WTC11 (cell line): ENCODE measurements at regions not wholly inside any gene's neighbourhood (a gene's known extent, or its start where the extent isn't known, plus 50 kb on each side); places are given as distances from the start of the nearest gene placed in this dataset.

Source experiments
- ATAC-seq: fragments of 200-7000 bp; cut with Tn5 transposase; 2 replicates; pipeline ENCODE4 v1.10.0; 2021; ENCODE audit warnings: mild to moderate bottlenecking, moderate library complexity
- CTCF ChIA-PET: fragments of 300-600 bp; sonication (Branson Sonifier 250); formaldehyde crosslinking; loops from one replicate; lab custom pipeline; 2021; ENCODE audit warnings: antibody characterized with exemption; lab: Charles Lee
- POLR2A ChIA-PET: fragments of 350-600 bp; sonication (Branson Sonifier 250); formaldehyde crosslinking; loops from one replicate; lab custom pipeline; 2021; ENCODE audit warnings: antibody characterized with exemption; lab: Charles Lee
- DNase-seq: peaks from one replicate; pipeline ENCODE4 v3.0.0; 2021; ENCODE audit warnings: low spot score
- H3K27ac Mint-ChIP-seq: 2 replicates; pipeline ENCODE4 v1.8.0; 2021; ENCODE audit warnings: mixed read lengths
- H3K27me3 Mint-ChIP-seq: 2 replicates; pipeline ENCODE4 v1.8.0; 2021; ENCODE audit warnings: low read depth, mild to moderate bottlenecking, moderate library complexity, mixed read lengths
- H3K36me3 Mint-ChIP-seq: 2 replicates; pipeline ENCODE4 v1.8.0; 2021; ENCODE audit warnings: mixed read lengths
- H3K4me1 Mint-ChIP-seq: 2 replicates; pipeline ENCODE4 v1.8.0; 2022; ENCODE audit warnings: mixed read lengths
- H3K4me3 Mint-ChIP-seq: 2 replicates; pipeline ENCODE4 v1.8.0; 2021; ENCODE audit warnings: mild to moderate bottlenecking, moderate library complexity, mixed read lengths
- H3K9me3 Mint-ChIP-seq: 2 replicates; pipeline ENCODE4 v1.8.0; 2021; ENCODE audit warnings: mixed read lengths
- CBFB ChIP-seq: sonication (generic); formaldehyde crosslinking; IDR thresholded peaks from 2 replicates; pipeline ENCODE4 v1.8.1; 2022; ENCODE audit warnings: mild to moderate bottlenecking, low read depth, missing genetic modification reagents
- GTF2I ChIP-seq: fragments of 250-450 bp; sonication (Bioruptor Pico); conservative IDR thresholded peaks from 2 replicates; pipeline ENCODE4 v1.4.0; 2021; ENCODE audit warnings: mild to moderate bottlenecking
- NR1H2 ChIP-seq: sonication (generic); formaldehyde crosslinking; IDR thresholded peaks from 2 replicates; pipeline ENCODE4 v1.9.0; 2021; ENCODE audit warnings: mild to moderate bottlenecking, moderate library complexity, missing genetic modification reagents
- ZNF121 ChIP-seq: sonication (generic); formaldehyde crosslinking; IDR thresholded peaks from 2 replicates; pipeline ENCODE4 v1.8.0; 2023; ENCODE audit warnings: missing genetic modification reagents
- TF ChIP-seq, protein P1 (sequence below): sonication (generic); formaldehyde crosslinking; IDR thresholded peaks from 2 replicates; pipeline ENCODE4 v1.8.0; 2023; ENCODE audit warnings: mild to moderate bottlenecking, missing genetic modification reagents
- TF ChIP-seq, protein P2 (sequence below): sonication (generic); formaldehyde crosslinking; IDR thresholded peaks from 2 replicates; pipeline ENCODE4 v1.8.0; 2022; ENCODE audit warnings: missing genetic modification reagents
- TF ChIP-seq, protein P3 (sequence below): sonication (generic); formaldehyde crosslinking; IDR thresholded peaks from 2 replicates; pipeline ENCODE4 v1.8.1; 2023; ENCODE audit warnings: mild to moderate bottlenecking, missing genetic modification reagents, moderate library complexity
- TF ChIP-seq, protein P4 (sequence below): fragments of 250-450 bp; sonication (Bioruptor Pico); IDR thresholded peaks from 2 replicates; pipeline ENCODE4 v1.9.0; 2021; ENCODE audit warnings: mild to moderate bottlenecking
- TF ChIP-seq, protein P5 (sequence below): sonication (generic); formaldehyde crosslinking; conservative IDR thresholded peaks from 2 replicates; pipeline ENCODE4 v1.8.1; 2023; ENCODE audit warnings: mild to moderate bottlenecking, low read depth, missing genetic modification reagents, moderate library complexity

DNA sequence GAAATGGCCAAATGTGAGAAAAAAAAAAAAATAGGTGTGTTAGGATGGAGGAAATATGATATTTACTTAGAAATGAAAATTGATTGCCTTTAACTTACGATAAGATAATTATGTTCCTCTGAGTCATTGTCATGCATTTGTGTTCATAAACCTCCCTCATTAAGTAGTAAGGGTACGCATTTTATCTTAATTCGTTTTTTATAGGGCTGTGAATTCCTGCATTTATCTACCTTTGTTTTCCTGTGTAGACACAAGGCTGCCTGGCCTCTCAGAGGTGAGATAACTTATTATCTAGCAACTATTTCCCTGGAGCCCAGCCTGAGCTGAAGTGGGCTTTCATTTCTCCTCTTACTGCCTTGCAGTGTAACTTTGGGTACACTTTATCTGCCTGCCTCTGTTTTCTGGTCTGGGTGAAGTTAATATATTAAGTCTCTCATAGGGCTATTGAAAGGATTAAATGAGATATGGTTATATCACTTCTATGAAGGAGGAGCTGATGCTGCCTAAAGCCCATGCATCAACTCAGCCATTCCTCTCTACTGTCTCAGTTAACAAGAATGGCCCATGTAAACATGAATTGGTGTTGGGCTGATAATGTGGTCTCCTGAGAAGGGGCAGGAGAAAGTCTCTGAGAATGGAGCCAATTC, 103.8 kb upstream of the KLF4 start (continued):
- TF ChIP-seq, protein P1, sequence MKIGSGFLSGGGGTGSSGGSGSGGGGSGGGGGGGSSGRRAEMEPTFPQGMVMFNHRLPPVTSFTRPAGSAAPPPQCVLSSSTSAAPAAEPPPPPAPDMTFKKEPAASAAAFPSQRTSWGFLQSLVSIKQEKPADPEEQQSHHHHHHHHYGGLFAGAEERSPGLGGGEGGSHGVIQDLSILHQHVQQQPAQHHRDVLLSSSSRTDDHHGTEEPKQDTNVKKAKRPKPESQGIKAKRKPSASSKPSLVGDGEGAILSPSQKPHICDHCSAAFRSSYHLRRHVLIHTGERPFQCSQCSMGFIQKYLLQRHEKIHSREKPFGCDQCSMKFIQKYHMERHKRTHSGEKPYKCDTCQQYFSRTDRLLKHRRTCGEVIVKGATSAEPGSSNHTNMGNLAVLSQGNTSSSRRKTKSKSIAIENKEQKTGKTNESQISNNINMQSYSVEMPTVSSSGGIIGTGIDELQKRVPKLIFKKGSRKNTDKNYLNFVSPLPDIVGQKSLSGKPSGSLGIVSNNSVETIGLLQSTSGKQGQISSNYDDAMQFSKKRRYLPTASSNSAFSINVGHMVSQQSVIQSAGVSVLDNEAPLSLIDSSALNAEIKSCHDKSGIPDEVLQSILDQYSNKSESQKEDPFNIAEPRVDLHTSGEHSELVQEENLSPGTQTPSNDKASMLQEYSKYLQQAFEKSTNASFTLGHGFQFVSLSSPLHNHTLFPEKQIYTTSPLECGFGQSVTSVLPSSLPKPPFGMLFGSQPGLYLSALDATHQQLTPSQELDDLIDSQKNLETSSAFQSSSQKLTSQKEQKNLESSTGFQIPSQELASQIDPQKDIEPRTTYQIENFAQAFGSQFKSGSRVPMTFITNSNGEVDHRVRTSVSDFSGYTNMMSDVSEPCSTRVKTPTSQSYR (CRISPR knock-in tag) = no peak

DNA sequence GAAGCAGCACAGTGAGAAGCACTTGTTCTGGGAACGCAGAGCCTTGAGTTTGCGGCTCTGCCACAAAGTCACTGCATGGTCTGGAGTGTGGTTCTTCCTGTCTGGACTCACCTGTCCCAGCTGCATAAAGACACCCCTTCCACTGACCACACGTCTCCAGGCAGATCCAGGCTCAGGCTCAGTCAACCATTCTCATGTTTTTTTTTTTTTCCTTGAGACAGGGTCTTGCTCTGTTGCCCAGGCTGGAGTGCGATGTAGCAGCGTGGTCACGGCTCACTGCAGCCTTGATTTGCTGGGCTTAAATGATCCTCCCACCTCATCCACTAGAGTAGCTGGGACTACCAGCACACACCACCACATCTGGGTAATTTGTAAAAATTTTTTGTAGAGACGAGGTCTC, 102.9 kb upstream of the KLF4 start:
- CTCF ChIA-PET = no interaction called here
- Mint-ChIP-seq H3K27me3 (no peaks in the 10 kb centered on the region), H3K4me3 (no peak overlapping the region), H3K27ac (no peak overlapping the region), H3K4me1 (peaks cover 19% of the 10 kb centered on the region), H3K9me3 (no peaks in the 10 kb centered on the region), H3K36me3 (no peaks in the 10 kb centered on the region)
- no peak for TF ChIP-seq CBFB (CRISPR knock-in tag)
- TF ChIP-seq, protein P1 (CRISPR knock-in tag) = no peak
- TF ChIP-seq, protein P2, sequence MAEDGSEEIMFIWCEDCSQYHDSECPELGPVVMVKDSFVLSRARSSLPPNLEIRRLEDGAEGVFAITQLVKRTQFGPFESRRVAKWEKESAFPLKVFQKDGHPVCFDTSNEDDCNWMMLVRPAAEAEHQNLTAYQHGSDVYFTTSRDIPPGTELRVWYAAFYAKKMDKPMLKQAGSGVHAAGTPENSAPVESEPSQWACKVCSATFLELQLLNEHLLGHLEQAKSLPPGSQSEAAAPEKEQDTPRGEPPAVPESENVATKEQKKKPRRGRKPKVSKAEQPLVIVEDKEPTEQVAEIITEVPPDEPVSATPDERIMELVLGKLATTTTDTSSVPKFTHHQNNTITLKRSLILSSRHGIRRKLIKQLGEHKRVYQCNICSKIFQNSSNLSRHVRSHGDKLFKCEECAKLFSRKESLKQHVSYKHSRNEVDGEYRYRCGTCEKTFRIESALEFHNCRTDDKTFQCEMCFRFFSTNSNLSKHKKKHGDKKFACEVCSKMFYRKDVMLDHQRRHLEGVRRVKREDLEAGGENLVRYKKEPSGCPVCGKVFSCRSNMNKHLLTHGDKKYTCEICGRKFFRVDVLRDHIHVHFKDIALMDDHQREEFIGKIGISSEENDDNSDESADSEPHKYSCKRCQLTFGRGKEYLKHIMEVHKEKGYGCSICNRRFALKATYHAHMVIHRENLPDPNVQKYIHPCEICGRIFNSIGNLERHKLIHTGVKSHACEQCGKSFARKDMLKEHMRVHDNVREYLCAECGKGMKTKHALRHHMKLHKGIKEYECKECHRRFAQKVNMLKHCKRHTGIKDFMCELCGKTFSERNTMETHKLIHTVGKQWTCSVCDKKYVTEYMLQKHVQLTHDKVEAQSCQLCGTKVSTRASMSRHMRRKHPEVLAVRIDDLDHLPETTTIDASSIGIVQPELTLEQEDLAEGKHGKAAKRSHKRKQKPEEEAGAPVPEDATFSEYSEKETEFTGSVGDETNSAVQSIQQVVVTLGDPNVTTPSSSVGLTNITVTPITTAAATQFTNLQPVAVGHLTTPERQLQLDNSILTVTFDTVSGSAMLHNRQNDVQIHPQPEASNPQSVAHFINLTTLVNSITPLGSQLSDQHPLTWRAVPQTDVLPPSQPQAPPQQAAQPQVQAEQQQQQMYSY (CRISPR knock-in tag) = no peak
- no peak for TF ChIP-seq NR1H2 (CRISPR knock-in tag)
- peak; percentile 77 for TF ChIP-seq ZNF121 (CRISPR knock-in tag)
- no peak for TF ChIP-seq GTF2I
- TF ChIP-seq, protein P3, sequence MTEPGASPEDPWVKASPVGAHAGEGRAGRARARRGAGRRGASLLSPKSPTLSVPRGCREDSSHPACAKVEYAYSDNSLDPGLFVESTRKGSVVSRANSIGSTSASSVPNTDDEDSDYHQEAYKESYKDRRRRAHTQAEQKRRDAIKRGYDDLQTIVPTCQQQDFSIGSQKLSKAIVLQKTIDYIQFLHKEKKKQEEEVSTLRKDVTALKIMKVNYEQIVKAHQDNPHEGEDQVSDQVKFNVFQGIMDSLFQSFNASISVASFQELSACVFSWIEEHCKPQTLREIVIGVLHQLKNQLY (CRISPR knock-in tag) = no peak
- TF ChIP-seq, protein P4, sequence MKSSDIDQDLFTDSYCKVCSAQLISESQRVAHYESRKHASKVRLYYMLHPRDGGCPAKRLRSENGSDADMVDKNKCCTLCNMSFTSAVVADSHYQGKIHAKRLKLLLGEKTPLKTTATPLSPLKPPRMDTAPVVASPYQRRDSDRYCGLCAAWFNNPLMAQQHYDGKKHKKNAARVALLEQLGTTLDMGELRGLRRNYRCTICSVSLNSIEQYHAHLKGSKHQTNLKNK (CRISPR knock-in tag) = no peak
- POLR2A ChIA-PET = no interaction called here
- no peak for ATAC-seq
- no peak for DNase-seq

DNA sequence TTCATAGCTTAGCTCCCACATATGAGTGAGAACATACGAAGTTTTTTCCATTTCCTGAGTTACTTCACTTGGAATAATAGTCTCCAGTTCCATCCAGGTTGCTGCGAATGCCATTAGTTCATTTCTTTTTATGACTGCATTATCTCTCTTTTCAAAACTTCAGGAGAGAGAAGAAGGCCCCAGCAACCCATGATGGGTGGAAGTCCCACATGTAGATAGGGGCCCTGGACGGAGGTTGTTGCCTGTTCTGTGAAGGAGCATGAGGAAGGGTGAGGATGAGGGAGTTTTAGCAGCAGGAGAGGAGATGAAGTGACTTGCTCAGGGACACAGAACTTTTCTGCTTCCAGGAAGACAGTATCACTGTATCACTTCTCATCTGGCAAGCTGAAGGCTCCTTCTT, 102.2 kb upstream of the KLF4 start:
- TF ChIP-seq, protein P5, sequence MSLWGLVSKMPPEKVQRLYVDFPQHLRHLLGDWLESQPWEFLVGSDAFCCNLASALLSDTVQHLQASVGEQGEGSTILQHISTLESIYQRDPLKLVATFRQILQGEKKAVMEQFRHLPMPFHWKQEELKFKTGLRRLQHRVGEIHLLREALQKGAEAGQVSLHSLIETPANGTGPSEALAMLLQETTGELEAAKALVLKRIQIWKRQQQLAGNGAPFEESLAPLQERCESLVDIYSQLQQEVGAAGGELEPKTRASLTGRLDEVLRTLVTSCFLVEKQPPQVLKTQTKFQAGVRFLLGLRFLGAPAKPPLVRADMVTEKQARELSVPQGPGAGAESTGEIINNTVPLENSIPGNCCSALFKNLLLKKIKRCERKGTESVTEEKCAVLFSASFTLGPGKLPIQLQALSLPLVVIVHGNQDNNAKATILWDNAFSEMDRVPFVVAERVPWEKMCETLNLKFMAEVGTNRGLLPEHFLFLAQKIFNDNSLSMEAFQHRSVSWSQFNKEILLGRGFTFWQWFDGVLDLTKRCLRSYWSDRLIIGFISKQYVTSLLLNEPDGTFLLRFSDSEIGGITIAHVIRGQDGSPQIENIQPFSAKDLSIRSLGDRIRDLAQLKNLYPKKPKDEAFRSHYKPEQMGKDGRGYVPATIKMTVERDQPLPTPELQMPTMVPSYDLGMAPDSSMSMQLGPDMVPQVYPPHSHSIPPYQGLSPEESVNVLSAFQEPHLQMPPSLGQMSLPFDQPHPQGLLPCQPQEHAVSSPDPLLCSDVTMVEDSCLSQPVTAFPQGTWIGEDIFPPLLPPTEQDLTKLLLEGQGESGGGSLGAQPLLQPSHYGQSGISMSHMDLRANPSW (CRISPR knock-in tag) = no peak
- TF ChIP-seq, all 79 proteins: peak for 0
- no peak overlapping the region for H3K27ac Mint-ChIP-seq
- no peak overlapping the region for H3K4me3 Mint-ChIP-seq
- no peaks in the 10 kb centered on the region for H3K27me3 Mint-ChIP-seq
- CTCF ChIA-PET = no interaction called here
- no peaks in the 10 kb centered on the region for H3K9me3 Mint-ChIP-seq
- H3K4me1 Mint-ChIP-seq = peaks cover 26% of the 10 kb centered on the region
- H3K36me3 Mint-ChIP-seq = no peaks in the 10 kb centered on the region
- ATAC-seq (no peak), DNase-seq (no peak)
- POLR2A ChIA-PET = no interaction called here
